Peyer's patch (tissue), 4 donors: ENCODE measurements at regions not wholly inside any gene's neighbourhood (a gene's known extent, or its start where the extent isn't known, plus 50 kb on each side); places are given as distances from the start of the nearest gene placed in this dataset.
"Not testable (repeated sequence)": the region's sequence is repeated elsewhere in the genome, so short reads cannot be mapped to it uniquely, and the experiment has no call there.

Experiments used
- DNase-seq, 3 donors: peaks; one replicate each; pipeline ENCODE4 v3.0.0-alpha.2; 2017 to 2019
- H3K27ac ChIP-seq, 4 donors: fragments of 200-600 bp; sonication (generic); one replicate each; pipeline ENCODE4 v1.5.1; 2016 to 2019
- H3K27me3 ChIP-seq, 2 donors: fragments of 200-600 bp; sonication (generic); one replicate each; pipeline ENCODE4 v1.5.1; 2019
- H3K36me3 ChIP-seq, 3 donors: fragments of 200-600 bp; sonication (generic); one replicate each; pipeline ENCODE4 v1.5.1; 2016 to 2019
- H3K4me1 ChIP-seq, 4 donors: fragments of 200-600 bp; sonication (generic); one replicate each; pipeline ENCODE4 v1.5.1; 2016 to 2019
- H3K4me3 ChIP-seq, 4 donors: fragments of 200-600 bp; sonication (generic); 1 replicate in 3 of 4; 2 replicates in 1 of 4; pipeline ENCODE4 v1.5.1; 2016 to 2019; ENCODE audit warnings: mild to moderate bottlenecking in 1 of 4
- H3K9me3 ChIP-seq, 4 donors: fragments of 200-600 bp; sonication (generic); one replicate each; pipeline ENCODE4 v1.5.1; 2016 to 2019; ENCODE audit warnings: mild to moderate bottlenecking in 1 of 4

- H3K4me1 ChIP-seq, H3K27me3 ChIP-seq: not testable (repeated sequence)
These were observed 645.1 kb downstream of the FAM72C start for GRCh38 chr1:143326662-143327061.

GRCh38 chr1:143311154-143311553 is 660.6 kb downstream of the FAM72C start:
- not testable (repeated sequence) for DNase-seq, H3K27me3 ChIP-seq, H3K9me3 ChIP-seq, H3K4me1 ChIP-seq, H3K4me3 ChIP-seq, H3K36me3 ChIP-seq, H3K27ac ChIP-seq

More at GRCh38 chr1:143326662-143327061, 645.1 kb downstream of the FAM72C start:
- not testable (repeated sequence) for H3K36me3 ChIP-seq, H3K9me3 ChIP-seq, H3K4me3 ChIP-seq, H3K27ac ChIP-seq
- DNase-seq, result peak in 1 of 3 donors; percentile 29
